ENCODE measurements at regions not wholly inside any gene's neighbourhood (a gene's known extent, or its start where the extent isn't known, plus 50 kb on each side); places are given as distances from the start of the nearest gene placed in this dataset.

GRCh38 chr18:6465281-6465680 lies 50.6 kb upstream of the L3MBTL4 start:
- no peak overlapping the region for H3K4me3 ChIP-seq (ENCODE audit: low read depth, low read length)
- no peak for TF ChIP-seq CTCF (IDR thresholded peaks at IDR 0.05; ENCODE audit: borderline replicate concordance, insufficient read depth, low read depth, low read length)

GRCh38 chr18:6476190-6476589 lies 61.5 kb upstream of the L3MBTL4 start:
- H3K4me3 ChIP-seq (ENCODE audit: low read depth, low read length) = no peak overlapping the region
- no peak for TF ChIP-seq CTCF (IDR thresholded peaks at IDR 0.05; ENCODE audit: borderline replicate concordance, insufficient read depth, low read depth, low read length)

GRCh38 chr18:6476880-6477279 lies 62.2 kb upstream of the L3MBTL4 start:
- no peak overlapping the region for H3K4me3 ChIP-seq (ENCODE audit: low read depth, low read length)
- no peak for TF ChIP-seq CTCF (IDR thresholded peaks at IDR 0.05; ENCODE audit: borderline replicate concordance, insufficient read depth, low read depth, low read length)

GRCh38 chr18:6478121-6478520 lies 63.4 kb upstream of the L3MBTL4 start:
- no peak overlapping the region for H3K4me3 ChIP-seq (ENCODE audit: low read depth, low read length)
- TF ChIP-seq CTCF (IDR thresholded peaks at IDR 0.05; ENCODE audit: borderline replicate concordance, insufficient read depth, low read depth, low read length) = no peak

GRCh38 chr18:6479699-6480098 lies 65.0 kb upstream of the L3MBTL4 start:
- H3K4me3 ChIP-seq (ENCODE audit: low read depth, low read length) = no peak overlapping the region
- TF ChIP-seq CTCF (IDR thresholded peaks at IDR 0.05; ENCODE audit: borderline replicate concordance, insufficient read depth, low read depth, low read length) = no peak

GRCh38 chr18:6482198-6482977 lies 67.7 kb upstream of the L3MBTL4 start:
- TF ChIP-seq CTCF (IDR thresholded peaks at IDR 0.05; ENCODE audit: borderline replicate concordance, insufficient read depth, low read depth, low read length) = peak; percentile 86
- H3K4me3 ChIP-seq (ENCODE audit: low read depth, low read length) = no peak overlapping the region

GRCh38 chr18:6484659-6485058 lies 69.9 kb upstream of the L3MBTL4 start:
- no peak for TF ChIP-seq CTCF (IDR thresholded peaks at IDR 0.05; ENCODE audit: borderline replicate concordance, insufficient read depth, low read depth, low read length)
- no peak overlapping the region for H3K4me3 ChIP-seq (ENCODE audit: low read depth, low read length)
